HG03025 (cell line): ENCODE measurements at regions not wholly inside any gene's neighbourhood (a gene's known extent, or its start where the extent isn't known, plus 50 kb on each side); places are given as distances from the start of the nearest gene placed in this dataset.
"Not testable (repeated sequence)": the region's sequence is repeated elsewhere in the genome, so short reads cannot be mapped to it uniquely, and the experiment has no call there.

Experiments used
- ATAC-seq: cut with Tn5 transposase; IDR thresholded peaks from one replicate; pipeline ENCODE4 v1.9.1; 2021; ENCODE audit warnings: mild to moderate bottlenecking, moderate library complexity; ENCODE audit not compliant: unreplicated experiment, low FRiP score

- not testable (repeated sequence) for ATAC-seq
These were observed 144.0 kb downstream of the CCNG2 start for GRCh38 chr4:77300996-77301395.

- ATAC-seq = no peak
These were observed 148.8 kb downstream of the CCNG2 start for GRCh38 chr4:77305766-77306165.

GRCh38 chr4:77306496-77306895, 149.5 kb downstream of the CCNG2 start:
- ATAC-seq = no peak

- no peak for ATAC-seq
These were observed 151.8 kb downstream of the CCNG2 start for GRCh38 chr4:77308843-77309242.

GRCh38 chr4:77309496-77309895, 152.5 kb downstream of the CCNG2 start:
- no peak for ATAC-seq

GRCh38 chr4:77310931-77311330, 153.9 kb downstream of the CCNG2 start:
- no peak for ATAC-seq

GRCh38 chr4:77314697-77315096, 157.7 kb downstream of the CCNG2 start:
- ATAC-seq = no peak

GRCh38 chr4:77327151-77327550, 170.1 kb downstream of the CCNG2 start:
- ATAC-seq = no peak

GRCh38 chr4:77332696-77333270, 175.8 kb downstream of the CCNG2 start:
- ATAC-seq = no peak

GRCh38 chr4:77336411-77337142, 179.6 kb downstream of the CCNG2 start:
- ATAC-seq = no peak

GRCh38 chr4:77342170-77342810, 185.3 kb downstream of the CCNG2 start:
- ATAC-seq = no peak

GRCh38 chr4:77344001-77344400, 187.0 kb downstream of the CCNG2 start:
- ATAC-seq = no peak

- no peak for ATAC-seq
These were observed 187.8 kb downstream of the CCNG2 start for GRCh38 chr4:77344784-77345183.

GRCh38 chr4:77347351-77347966, 190.5 kb downstream of the CCNG2 start:
- no peak for ATAC-seq

GRCh38 chr4:77348815-77349214, 191.8 kb downstream of the CCNG2 start:
- no peak for ATAC-seq

- no peak for ATAC-seq
These were observed 192.4 kb downstream of the CCNG2 start for GRCh38 chr4:77349364-77349763.

GRCh38 chr4:77349796-77350195, 192.8 kb downstream of the CCNG2 start:
- no peak for ATAC-seq

GRCh38 chr4:77352192-77352591, 195.2 kb downstream of the CCNG2 start:
- no peak for ATAC-seq

- ATAC-seq = peak; percentile 42
These were observed 196.8 kb downstream of the CCNG2 start for GRCh38 chr4:77353724-77354315.

GRCh38 chr4:77354550-77354949, 197.5 kb downstream of the CCNG2 start:
- ATAC-seq = no peak

GRCh38 chr4:77355731-77356130, 198.7 kb downstream of the CCNG2 start:
- no peak for ATAC-seq
